HG02571 (cell line): ENCODE measurements at regions not wholly inside any gene's neighbourhood (a gene's known extent, or its start where the extent isn't known, plus 50 kb on each side); places are given as distances from the start of the nearest gene placed in this dataset.
"Not testable (repeated sequence)": the region's sequence is repeated elsewhere in the genome, so short reads cannot be mapped to it uniquely, and the experiment has no call there.

Source experiments
- ATAC-seq: cut with Tn5 transposase; IDR thresholded peaks from one replicate; pipeline ENCODE4 v1.9.1; 2021; ENCODE audit warnings: mild to moderate bottlenecking, moderate library complexity; ENCODE audit not compliant: unreplicated experiment

DNA sequence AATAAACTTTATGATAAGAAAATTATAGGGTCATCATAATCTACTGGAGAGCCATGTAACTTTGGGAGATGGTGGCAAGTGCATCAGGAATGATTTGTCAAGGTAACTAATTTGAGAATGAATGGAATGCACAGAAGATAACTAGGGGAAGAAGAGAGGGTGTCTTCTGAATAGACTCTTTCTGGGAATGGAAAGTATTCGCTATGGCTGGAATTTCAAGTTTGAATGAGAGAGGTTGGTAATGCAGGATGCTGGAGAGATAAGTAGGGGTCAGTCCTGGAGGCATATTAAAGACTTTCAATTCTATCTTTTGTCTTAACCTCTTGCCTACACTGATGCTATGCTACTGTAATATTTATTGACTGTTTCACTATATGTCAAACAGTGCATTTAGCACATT lies 714.2 kb downstream of the CETN3 start:
- ATAC-seq, result no peak

DNA sequence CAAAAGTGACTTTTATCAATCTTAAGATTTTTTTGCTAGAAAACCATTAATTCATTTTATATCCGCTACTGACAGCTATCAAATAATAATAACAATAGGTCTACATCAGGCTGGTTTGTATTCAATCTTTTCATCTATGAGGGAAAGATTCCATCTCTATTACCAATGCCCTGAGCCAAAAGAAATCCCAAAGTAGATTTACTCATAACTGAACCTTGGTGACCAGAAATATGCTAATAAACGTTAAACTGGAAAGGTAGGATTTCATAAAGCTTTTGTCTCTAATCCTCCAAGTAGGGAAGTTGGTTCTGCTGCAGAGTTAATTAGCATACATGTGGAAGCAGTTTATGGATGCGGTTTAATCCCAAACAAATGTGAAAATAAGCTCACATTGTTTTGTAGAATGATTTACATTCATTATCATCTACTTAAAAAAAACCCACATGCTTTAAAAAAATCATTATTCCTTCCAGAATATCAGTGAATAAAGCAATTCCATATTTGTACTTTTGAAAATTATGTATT lies 715.5 kb downstream of the CETN3 start:
- no peak for ATAC-seq

DNA sequence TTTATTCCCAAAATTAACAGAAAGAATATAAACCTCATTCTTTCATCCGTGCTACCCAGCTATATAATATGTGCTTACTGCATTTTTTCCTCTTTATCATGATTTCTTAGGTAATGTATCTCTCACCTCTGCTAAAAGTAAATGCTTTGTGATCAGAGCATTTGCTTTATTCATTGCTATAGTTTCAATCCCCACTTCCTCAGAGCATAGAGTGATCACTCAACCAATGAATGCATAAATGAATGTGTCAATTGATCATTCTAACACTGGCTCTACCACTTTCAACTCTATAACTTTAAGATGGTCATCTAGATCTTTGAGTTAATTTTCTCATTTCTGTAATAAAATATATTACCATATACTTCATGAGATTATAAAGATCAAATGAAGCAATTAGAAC lies 719.2 kb downstream of the CETN3 start:
- no peak for ATAC-seq

DNA sequence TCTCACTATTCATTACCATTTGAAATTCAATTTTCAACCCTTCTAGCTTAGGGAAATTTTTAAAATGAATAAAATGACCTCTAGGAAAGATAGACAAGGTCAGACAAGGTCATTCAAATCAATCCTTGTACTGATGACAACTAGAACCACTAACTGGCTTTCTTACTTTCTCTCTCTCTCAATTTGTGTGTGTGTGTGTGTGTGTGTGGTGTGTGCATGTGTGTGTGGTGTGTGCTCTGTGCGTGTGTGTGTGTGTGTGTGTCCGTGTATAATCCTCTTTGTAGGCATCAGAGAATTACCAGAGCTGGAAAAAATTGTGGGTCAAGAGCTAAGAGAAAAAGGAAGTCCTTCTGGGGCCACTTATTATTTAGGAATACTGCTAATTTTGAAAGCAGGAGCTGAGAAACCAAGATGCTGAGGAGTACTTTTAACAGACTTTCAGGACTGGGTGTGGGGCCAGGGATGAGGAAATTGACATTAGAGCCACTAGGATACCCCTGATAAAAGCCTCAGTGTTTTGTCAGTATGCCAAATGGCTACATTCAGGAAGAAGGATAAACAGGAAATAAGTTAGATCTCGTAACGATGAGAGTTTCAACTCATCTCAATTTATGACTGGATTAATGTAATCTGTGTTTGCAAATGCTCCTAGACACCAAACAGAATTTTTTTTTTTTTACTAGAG lies 723.3 kb downstream of the CETN3 start:
- no peak for ATAC-seq

DNA sequence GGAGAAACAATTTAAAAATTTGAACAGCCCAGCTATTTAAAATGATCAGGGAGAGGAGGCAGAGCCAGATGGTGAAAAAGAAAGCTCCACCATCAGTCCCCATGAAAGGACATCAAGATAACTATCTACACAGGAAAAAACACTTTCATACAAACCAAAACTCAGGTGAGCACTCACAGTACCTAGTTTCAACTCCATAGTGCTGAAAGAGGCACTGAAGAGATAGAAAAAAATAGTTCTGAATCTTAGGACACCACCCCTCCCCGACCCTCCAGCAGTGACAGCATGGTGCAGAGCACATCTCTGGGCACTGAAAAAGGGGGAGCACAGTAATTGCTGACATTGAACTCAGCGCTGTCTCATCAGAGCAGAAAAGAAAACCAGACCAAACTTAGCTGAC lies 732.9 kb downstream of the CETN3 start:
- ATAC-seq, result no peak

DNA sequence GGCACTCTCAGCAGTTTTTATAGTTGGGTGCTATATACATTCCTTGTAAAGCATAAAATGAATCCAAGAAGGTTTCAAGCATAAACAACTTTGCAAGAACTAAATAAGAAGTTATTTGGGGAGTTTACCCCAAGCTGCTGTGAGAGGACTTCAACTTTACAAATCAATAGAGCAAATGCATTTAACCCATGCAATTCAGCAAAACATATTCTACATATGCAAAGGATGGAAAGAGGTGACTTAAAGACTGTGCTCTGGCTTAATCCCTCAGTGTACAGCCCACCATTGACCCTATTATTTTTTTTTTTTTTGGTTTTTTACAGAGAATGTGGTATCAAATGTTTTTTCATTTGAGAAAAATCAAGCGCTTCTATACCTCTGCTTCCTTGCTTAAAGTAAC lies 736.5 kb downstream of the CETN3 start:
- no peak for ATAC-seq

DNA sequence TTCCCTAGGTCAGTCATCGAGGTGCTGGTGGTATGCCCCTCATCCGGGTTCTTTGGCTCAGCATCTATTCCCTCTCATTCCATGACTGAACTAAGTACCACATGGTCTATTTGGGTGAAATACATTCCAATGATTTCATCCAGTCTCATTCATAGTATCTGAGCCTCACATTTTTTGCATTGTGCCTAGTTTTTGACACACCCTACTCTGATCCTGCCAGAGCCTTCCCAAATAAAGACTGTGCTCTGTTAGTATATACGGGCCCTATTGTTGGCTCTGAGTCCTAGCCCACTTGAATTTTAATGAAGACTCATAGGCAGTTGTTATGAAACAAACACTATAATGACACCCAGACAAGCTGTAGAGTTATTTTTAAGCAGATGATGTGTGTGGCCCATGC lies 740.7 kb downstream of the CETN3 start:
- no peak for ATAC-seq

DNA sequence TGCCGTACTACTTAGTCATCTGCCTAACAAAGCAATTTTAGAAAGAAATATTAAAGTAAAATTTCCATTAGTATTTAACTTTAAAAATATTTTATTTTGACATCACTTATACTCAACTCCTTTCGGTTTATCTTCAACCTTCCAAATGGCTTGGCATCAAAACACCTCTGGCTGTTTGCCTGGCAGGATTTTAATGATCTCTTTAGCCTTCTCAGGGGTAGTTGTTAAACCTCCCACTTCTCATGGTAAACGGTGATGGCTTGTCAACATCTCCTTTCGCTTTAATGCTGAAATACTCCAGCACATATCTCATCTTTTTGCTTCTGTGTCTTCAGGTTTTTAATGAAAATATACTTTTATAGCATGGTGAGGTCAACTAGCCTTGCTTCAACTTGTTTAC lies 747.1 kb downstream of the CETN3 start:
- ATAC-seq, result no peak

DNA sequence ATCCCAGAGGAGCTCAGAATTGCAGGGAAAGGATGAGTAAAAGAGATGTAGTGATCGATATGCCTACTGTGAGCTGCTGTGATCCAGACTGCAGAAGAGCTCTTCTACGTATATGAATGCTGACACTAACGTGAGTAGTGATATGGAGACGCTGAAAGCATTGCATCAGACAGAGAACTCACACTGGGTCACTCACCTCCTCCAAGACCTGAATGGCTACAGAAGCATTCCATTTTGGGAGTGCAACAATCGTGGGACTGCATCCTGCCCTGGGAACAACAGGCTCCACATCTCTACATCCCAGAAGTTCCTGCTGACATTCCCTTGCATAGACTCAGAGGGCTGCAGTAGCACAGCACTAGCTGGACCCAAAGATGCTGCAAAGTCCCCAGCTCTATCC lies 755.9 kb upstream of the MEF2C start:
- ATAC-seq, result no peak

DNA sequence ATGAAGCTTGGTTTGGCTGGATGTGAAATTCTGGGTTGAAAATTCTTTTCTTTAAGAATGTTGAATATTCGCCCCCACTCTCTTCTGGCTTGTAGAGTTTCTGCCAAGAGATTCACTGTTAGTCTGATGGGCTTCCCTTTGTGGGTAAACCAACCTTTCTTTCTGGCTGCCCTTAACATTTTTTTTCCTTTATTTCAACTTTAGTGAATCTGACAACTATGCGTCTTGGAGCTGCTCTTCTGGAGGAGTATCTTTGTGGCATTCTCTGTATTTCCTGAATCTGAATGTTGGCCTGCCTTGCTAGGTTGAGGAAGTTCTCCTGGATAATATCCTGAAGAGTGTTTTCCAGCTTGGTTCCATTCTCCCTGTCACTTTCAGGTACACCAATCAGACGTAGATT lies 751.2 kb upstream of the MEF2C start:
- not testable (repeated sequence) for ATAC-seq

DNA sequence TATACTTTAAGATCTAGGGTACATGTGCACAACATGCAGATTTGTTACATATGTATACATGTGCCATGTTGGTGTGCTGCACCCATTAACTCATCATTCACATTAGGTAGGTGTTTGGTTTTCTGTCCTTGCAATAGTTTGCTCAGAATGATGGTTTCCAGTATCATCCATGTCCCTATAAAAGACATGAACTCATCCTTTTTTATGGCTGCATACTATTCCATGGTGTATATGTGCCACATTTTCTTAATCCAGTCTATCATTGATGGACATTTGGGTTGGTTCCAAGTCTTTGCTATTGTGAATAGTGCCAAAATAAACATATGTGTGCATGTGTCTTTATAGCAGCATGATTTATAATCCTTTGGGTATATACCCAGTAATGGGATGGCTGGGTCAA lies 747.1 kb upstream of the MEF2C start:
- not testable (repeated sequence) for ATAC-seq

DNA sequence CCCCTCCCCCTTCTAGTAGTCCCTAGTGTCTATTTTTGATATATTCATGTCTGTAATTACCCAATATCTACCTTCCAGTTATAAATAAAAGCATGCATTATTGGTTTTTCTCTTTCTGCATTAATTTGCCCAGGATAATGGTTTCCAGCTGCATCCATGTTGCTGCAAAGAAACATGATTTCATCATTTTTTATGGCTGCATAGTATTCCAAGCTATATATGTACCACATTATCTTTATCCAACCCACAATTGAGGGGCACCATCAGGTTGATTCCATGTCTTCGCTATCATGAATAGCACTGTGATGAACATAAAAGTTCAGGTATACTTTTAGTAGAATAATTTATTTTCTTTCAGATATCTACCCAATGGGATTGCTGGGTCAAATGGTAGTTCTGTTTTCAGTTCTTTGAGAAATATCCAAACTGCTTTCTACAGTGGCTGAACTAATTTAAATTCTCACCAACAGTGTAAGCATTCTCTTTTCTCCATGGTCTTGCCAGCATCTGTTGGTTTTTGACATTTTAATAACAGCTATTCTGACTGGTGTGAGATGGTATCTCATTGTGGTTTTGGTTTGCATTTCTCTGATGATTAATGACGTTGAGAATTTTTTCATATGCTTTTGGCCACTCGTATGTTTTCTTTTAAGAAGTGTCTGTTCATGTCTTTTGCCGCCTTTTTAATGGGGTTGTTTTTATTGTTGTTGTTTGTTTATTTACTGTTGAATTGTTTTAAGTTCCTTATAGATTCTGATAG lies 746.1 kb upstream of the MEF2C start:
- ATAC-seq, result no peak

DNA sequence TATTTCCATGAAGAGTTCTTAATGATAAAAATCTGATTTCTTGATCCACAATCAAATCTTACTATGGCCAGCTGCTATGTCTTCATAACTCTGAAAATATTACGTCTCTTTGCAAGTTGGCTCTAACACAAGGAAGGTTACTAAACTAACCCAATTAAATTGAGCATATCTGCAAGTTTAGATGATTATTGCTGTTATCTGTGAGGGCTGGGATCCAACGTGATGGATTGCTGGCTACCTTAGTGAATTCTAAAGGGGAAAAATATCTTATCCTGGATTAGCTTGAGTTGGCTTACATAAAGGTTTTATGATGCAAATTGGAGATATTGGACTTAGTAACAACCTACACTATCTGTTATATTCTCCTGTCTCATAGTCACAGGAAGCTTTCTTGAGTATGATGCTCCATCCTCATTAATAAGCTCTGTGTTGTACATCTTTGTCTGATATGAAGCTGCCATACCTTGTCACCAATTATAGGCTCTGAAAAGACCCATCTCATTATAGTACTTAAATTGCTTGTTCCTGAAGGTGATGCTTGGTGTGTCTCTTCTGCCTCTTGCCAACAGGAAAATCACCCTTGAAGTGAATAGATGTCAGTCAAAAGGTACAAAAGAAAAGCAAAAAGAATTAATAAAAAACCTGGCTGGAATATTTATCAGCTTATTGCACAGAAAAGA lies 733.0 kb upstream of the MEF2C start:
- no peak for ATAC-seq

DNA sequence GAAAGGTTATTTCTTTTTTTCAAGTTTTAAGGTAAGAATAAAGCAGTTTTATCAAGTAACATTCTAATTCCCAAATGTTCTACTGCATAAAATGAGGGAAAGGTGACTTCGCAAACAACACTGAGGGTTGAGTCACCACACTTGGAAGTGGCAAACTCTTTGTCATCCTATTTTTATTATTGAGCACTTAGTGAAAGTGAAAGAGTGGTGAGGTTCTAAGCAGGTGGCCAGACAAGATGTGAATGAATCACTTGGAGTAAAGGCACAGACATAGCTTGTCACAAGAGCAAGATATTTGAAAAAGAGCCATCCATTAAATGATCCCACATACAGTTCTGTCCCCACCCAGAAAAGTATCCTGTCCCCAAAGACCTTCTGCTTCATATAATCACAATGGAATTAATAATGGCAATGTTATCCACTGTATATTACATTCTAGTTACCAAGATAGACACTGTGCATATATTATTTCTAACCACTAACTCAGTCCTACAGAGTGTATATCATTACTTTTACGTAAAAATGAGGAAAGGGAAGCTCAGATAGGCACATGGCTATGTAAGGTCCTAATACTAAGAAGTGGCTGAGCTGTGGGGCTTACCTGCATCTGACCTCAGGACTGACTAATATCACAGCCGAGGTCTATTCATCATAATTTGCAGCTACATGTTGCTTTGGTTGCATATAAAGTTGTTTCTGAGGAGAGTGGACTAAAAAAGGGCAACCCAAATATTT lies 730.4 kb upstream of the MEF2C start:
- peak; percentile 99 for ATAC-seq

DNA sequence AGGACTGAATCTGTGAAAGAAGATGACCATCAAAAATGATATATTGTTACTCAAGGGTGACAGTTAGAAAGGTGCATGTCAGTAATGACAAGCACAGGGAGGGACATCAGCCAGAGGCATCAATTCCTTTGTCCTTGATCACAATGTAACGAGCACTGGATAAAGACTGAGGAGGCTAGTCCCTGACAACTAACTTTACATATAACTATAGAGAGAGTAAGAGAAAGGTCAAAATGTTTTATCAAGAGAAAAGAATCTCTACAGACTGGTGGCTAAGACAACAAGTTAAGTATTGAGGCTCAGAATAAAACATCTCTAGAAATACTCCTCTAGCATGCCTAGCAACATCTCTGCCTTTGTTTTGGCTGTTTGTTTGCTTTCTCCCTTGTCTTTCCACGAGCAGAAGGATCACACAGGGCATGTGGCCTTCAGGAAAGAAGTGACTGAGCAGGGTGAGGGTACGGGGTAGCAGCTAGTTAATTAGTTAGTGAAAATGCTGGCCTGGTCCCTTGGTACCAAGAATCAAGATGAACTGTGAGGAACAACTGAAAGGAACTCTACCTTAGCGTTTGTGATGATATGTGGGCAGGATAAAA lies 724.1 kb upstream of the MEF2C start:
- no peak for ATAC-seq

DNA sequence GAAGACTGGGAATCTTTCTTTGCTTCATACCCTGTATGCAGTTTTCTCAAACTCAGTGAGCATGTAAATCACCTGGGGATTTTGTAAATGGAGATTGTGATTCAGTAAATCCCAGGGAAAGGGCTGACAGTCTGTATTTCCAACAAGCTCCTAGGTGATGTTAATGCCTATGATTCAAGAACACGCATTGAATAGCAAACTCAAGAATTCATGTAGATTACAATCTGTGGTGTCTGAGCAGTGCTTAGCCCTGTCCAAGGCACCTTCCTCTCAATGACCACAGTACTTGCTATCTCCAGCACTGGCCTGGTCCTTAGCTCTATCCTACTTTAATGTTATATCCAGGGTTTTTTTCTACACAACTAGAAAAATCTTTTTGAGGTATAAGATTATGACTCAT lies 721.4 kb upstream of the MEF2C start:
- ATAC-seq, result no peak

DNA sequence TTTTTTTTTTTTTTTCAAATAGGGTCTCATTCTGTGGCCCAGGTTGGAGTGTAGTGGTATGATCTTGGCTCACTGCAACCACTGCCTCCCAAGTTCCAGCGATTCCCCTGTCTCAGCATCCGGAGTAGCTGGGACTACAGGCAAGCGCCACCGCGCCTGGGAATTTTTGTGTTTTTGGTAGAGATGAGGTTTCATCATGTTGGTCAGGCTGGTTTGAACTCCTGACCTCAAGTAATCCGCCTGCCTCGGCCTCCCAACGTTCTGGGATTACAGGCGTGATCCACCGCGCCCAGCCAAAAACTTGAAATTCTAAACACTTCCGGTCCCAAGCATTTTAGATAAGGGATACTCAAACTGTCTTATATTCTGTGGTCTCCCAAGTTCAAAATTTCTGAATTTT lies 718.9 kb upstream of the MEF2C start:
- ATAC-seq, result no peak

DNA sequence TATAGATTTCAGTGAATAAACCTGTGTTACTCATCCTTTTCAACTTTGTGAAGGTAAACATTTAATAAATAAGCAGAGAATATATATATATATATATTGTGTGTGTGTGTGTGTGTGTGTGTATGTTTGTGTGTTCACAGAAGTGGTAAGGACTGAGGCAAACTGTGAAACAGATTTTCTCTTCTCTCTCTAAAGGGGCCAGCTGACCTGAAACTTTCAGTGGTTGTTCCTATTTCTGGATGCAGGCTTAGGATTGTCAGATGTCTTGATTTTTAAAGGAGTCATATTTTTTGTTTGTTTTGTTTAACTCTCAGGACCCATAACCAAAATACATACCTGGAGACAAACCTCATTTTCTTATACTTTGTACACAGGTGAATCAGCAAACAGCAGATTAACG lies 714.9 kb upstream of the MEF2C start:
- ATAC-seq, result no peak

DNA sequence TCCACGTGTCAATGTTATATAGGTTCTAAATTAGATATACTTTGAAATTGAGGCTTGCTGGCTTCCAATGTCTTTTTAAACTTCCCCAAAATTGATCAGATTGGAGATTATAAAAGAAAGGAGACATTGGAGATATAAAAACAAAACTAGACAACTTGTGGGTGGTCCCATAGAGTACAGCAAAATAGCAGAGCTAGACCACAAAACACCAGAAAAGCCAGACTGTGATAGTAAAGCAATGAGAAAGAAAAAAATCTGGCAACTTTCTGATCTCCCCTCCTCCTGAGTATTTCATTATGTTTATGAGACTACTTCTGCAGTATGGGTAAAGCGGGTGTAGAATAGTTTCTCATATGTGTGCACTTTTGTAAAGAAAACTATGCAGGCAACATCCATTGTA lies 713.8 kb upstream of the MEF2C start:
- ATAC-seq, result no peak

DNA sequence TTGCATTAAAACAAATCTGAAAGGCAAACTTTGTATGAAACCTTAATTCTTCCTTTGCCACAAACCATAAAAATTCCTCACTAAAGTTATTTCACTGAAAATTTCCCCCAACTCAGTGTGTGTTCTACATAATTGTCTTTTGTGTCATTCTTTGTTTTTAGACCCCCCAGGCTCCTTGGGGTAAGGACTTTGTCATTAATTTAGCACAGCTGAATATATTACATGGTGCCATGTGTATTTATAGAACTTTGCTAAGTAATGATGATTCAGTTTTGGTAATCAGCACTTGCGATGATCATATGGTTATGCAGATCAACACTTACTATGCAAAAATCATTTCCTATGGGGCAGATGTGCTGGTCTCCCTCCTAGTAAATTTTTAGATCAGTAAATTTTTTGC lies 712.1 kb upstream of the MEF2C start:
- ATAC-seq, result no peak
